GM23248 (cell line): ENCODE measurements at regions not wholly inside any gene's neighbourhood (a gene's known extent, or its start where the extent isn't known, plus 50 kb on each side); places are given as distances from the start of the nearest gene placed in this dataset.

Source experiments
- EZH2 ChIP-seq: fragments of 200-600 bp; sonication (generic); IDR thresholded peaks from 2 replicates; pipeline ENCODE4 v1.6.1; 2018; ENCODE audit warnings: antibody characterized with exemption, mild to moderate bottlenecking; ENCODE audit not compliant: insufficient read depth, poor library complexity, severe bottlenecking
- EZH2phosphoT487 ChIP-seq: fragments of 200-600 bp; sonication (generic); IDR thresholded peaks from 2 replicates; pipeline ENCODE4 v1.6.1; 2018; ENCODE audit warnings: antibody characterized with exemption, moderate library complexity, mild to moderate bottlenecking, low read depth; ENCODE audit not compliant: insufficient read depth

GRCh38 chr3:59372346-59372745, 322.5 kb upstream of the CFAP20DC start:
- TF ChIP-seq EZH2 (no peak), EZH2phosphoT487 (no peak)
